PC-9 (cell line): ENCODE measurements at regions not wholly inside any gene's neighbourhood (a gene's known extent, or its start where the extent isn't known, plus 50 kb on each side); places are given as distances from the start of the nearest gene placed in this dataset.

Experiments used
- BruUV-seq: library from RNA; stranded (reverse); fragments of 400-500 nt; replicated peaks from 2 replicates; lab custom pipeline; 2021; lab: Mats Ljungman, UMichigan
- CTCF ChIA-PET: fragments of 300-600 bp; sonication (Branson Sonifier 250); formaldehyde crosslinking; loops from one replicate; lab custom pipeline; 2022; ENCODE audit warnings: antibody characterized with exemption; lab: Charles Lee
- POLR2A ChIA-PET: fragments of 300-600 bp; sonication (Branson Sonifier 250); formaldehyde crosslinking; loops from one replicate; lab custom pipeline; 2022; ENCODE audit warnings: antibody characterized with exemption; ENCODE audit not compliant: unreplicated experiment; lab: Charles Lee
- DNase-seq, 2 experiments: peaks; one replicate each; pipeline versions ENCODE4 v3.0.0 to v3.0.0-alpha.2; 2015 to 2022; ENCODE audit warnings: mixed read lengths in 1 of 2
- H2AFZ ChIP-seq: fragments of 200-600 bp; sonication (generic); 2 replicates; pipeline ENCODE4 v1.8.1; 2017; ENCODE audit warnings: antibody characterized with exemption
- H3F3A ChIP-seq: fragments of 200-600 bp; sonication (generic); 2 replicates; pipeline ENCODE4 v1.8.1; 2017; ENCODE audit warnings: antibody characterized with exemption, mild to moderate bottlenecking, low read depth; ENCODE audit not compliant: insufficient read depth
- H3K27ac ChIP-seq: fragments of 200-600 bp; sonication (generic); 2 replicates; pipeline ENCODE4 v1.6.1; 2016; ENCODE audit warnings: mixed run types
- H3K27me3 ChIP-seq: fragments of 200-600 bp; sonication (generic); 2 replicates; pipeline ENCODE4 v1.6.1; 2016; ENCODE audit warnings: low read depth, mixed run types; ENCODE audit not compliant: insufficient read depth
- H3K36me3 ChIP-seq: fragments of 200-600 bp; sonication (generic); 2 replicates; pipeline ENCODE4 v1.6.1; 2016; ENCODE audit warnings: low read depth, mixed run types
- H3K4me1 ChIP-seq: fragments of 200-600 bp; sonication (generic); replicated peaks from 2 replicates; pipeline ENCODE4 v1.6.1; 2016; ENCODE audit warnings: mixed run types; ENCODE audit not compliant: insufficient read depth
- H3K4me2 ChIP-seq: fragments of 200-600 bp; sonication (generic); 2 replicates; pipeline ENCODE4 v1.6.1; 2017; ENCODE audit warnings: mixed run types
- H3K4me3 ChIP-seq: fragments of 200-600 bp; sonication (generic); 2 replicates; pipeline ENCODE4 v1.6.1; 2016; ENCODE audit warnings: mixed run types
- H3K79me2 ChIP-seq: fragments of 200-600 bp; sonication (generic); 2 replicates; pipeline ENCODE4 v1.6.1; 2017; ENCODE audit warnings: low read depth, mixed run types
- H3K9me2 ChIP-seq: fragments of 200-600 bp; sonication (generic); 2 replicates; pipeline ENCODE4 v1.8.1; 2017; ENCODE audit warnings: mild to moderate bottlenecking; ENCODE audit not compliant: insufficient read depth
- H3K9me3 ChIP-seq: fragments of 200-600 bp; sonication (generic); 2 replicates; pipeline ENCODE4 v1.8.1; 2016; ENCODE audit warnings: low read depth; ENCODE audit not compliant: insufficient read depth
- H4K20me1 ChIP-seq: fragments of 200-600 bp; sonication (generic); 2 replicates; pipeline ENCODE4 v1.8.1; 2017; ENCODE audit not compliant: insufficient read depth
- EZH2 ChIP-seq: fragments of 200-600 bp; sonication (generic); IDR thresholded peaks from 2 replicates; pipeline ENCODE4 v1.8.0; 2017; ENCODE audit warnings: antibody characterized with exemption, low read depth
- intact Hi-C: fragments of 100-400 bp; cut with micrococcal nuclease; formaldehyde crosslinking; loops from one replicate; pipeline ENCODE4 v1.10.0; 2022; ENCODE audit not compliant: unreplicated experiment
- TF ChIP-seq, protein P1 (sequence below): fragments of 200-600 bp; sonication (generic); conservative IDR thresholded peaks from 2 replicates; pipeline ENCODE4 v1.6.1; 2017; ENCODE audit warnings: mixed run types, antibody characterized with exemption, mild to moderate bottlenecking, moderate library complexity

DNA sequence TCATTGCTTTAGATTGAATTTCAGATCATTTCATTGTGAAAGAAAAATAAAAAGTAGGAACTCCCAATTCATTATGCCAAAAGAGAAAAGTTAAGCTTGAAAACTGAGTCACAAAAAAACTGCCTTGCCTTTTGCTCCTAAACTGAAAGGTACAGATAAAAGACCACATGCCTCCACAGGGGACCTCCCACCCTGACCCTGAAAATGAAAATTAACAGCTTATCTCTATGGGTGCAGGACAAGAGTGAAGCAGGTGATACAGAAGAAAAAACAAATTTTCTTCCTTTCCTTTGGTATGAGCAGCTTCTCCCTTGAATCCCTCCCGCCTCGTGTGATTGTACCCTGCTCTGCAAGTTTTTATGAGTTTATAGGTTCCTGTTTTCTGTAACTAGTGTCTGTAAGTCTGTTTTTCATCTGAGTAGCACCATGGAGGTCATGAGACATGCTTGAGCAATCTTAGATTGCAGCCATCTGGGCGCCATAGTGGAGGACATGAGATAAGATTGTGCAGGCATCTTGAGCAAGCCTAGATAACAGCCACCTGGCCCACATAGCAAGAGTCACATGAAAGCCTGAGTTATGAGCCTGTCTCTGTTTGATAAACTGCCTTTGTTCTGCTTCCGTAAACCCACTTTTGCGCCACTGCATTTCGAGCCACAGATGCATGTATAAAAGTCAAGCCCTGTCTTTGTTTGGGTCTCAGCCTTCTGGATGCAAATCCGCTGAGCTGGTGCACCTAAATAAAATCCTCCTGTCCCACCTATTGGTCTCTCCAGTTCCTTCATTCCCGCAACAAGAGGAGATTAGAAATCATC, 56.2 kb upstream of the DYNC1I2 start:
- TF ChIP-seq, protein P1, sequence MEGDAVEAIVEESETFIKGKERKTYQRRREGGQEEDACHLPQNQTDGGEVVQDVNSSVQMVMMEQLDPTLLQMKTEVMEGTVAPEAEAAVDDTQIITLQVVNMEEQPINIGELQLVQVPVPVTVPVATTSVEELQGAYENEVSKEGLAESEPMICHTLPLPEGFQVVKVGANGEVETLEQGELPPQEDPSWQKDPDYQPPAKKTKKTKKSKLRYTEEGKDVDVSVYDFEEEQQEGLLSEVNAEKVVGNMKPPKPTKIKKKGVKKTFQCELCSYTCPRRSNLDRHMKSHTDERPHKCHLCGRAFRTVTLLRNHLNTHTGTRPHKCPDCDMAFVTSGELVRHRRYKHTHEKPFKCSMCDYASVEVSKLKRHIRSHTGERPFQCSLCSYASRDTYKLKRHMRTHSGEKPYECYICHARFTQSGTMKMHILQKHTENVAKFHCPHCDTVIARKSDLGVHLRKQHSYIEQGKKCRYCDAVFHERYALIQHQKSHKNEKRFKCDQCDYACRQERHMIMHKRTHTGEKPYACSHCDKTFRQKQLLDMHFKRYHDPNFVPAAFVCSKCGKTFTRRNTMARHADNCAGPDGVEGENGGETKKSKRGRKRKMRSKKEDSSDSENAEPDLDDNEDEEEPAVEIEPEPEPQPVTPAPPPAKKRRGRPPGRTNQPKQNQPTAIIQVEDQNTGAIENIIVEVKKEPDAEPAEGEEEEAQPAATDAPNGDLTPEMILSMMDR, result no peak
- no peak for TF ChIP-seq EZH2
- intact Hi-C loops, result no loop called here

More for the DNA sequence above, 56.2 kb upstream of the DYNC1I2 start:
- peaks cover 30% of the 10 kb centered on the region for H3K9me3 ChIP-seq
- no peaks in the 10 kb centered on the region for H3K79me2 ChIP-seq
- H3K4me1 ChIP-seq, result no peaks in the 10 kb centered on the region
- no peak overlapping the region for H3K4me2 ChIP-seq
- BruUV-seq, result no TSS peak
- no peak overlapping the region for H3K27ac ChIP-seq
- H3K9me2 ChIP-seq, result no peaks in the 10 kb centered on the region
- H3K27me3 ChIP-seq, result peaks cover 47% of the 10 kb centered on the region
- ChIA-PET POLR2A (no interaction called here), CTCF (no interaction called here)
- H3K36me3 ChIP-seq, result no peaks in the 10 kb centered on the region
- no peak overlapping the region for H2AFZ ChIP-seq
- no peak for DNase-seq
- H4K20me1 ChIP-seq, result no peaks in the 10 kb centered on the region
- H3F3A ChIP-seq, result no peaks in the 10 kb centered on the region
- H3K4me3 ChIP-seq, result no peak overlapping the region
